ENCODE measurements at regions not wholly inside any gene's neighbourhood (a gene's known extent, or its start where the extent isn't known, plus 50 kb on each side); places are given as distances from the start of the nearest gene placed in this dataset.
A peak's percentile ranks its signal among the peaks of the same experiment; 100 is the strongest.

DNA sequence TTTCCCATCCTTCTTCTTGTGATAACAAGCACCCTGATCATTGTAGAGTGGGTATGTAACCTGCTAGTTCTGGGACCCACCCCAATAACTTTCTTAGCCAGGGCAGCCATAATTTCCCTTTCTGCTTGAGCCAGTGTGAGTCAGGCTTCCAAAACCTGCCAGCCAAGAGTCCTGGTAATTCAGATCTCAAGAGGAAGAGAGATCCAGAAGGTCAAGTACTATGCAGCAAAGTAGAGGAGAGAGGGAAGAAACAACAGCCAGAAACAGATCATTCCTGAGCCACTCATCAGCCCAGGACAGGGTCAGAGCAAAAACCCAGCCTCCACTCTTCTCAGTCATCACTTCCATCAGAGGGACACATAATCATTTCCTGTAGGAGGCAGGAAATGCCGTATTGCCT is 182.0 kb downstream of the DICER1 start:
- H3K9me3 ChIP-seq = peaks cover 0 to 9% (median 0%) of the 10 kb centered on the region in 12 donors
- 35 to 39% (median 38%) methylated on average over 1 of the region's 1 CpG for WGBS, 4 donors
- no peak overlapping the region for H3K27ac ChIP-seq
- intact Hi-C loops (cut with DNase I) = no loop called here
- H3K4me1 ChIP-seq = peaks cover 0 to 8% (median 0%) of the 10 kb centered on the region in 12 donors
- H3K4me3 ChIP-seq = no peak overlapping the region
- DNase-seq (no peak), ATAC-seq (no peak)
- TF ChIP-seq, protein P1, sequence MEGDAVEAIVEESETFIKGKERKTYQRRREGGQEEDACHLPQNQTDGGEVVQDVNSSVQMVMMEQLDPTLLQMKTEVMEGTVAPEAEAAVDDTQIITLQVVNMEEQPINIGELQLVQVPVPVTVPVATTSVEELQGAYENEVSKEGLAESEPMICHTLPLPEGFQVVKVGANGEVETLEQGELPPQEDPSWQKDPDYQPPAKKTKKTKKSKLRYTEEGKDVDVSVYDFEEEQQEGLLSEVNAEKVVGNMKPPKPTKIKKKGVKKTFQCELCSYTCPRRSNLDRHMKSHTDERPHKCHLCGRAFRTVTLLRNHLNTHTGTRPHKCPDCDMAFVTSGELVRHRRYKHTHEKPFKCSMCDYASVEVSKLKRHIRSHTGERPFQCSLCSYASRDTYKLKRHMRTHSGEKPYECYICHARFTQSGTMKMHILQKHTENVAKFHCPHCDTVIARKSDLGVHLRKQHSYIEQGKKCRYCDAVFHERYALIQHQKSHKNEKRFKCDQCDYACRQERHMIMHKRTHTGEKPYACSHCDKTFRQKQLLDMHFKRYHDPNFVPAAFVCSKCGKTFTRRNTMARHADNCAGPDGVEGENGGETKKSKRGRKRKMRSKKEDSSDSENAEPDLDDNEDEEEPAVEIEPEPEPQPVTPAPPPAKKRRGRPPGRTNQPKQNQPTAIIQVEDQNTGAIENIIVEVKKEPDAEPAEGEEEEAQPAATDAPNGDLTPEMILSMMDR (IDR thresholded peaks at IDR 0.05) = no peak
- TF ChIP-seq POLR2A (IDR thresholded peaks at IDR 0.05) = no peak
- peaks cover 0 to 3% (median 0%) of the 10 kb centered on the region in 9 donors for H3K27me3 ChIP-seq
- H3K36me3 ChIP-seq = no peaks in the 10 kb centered on the region

DNA sequence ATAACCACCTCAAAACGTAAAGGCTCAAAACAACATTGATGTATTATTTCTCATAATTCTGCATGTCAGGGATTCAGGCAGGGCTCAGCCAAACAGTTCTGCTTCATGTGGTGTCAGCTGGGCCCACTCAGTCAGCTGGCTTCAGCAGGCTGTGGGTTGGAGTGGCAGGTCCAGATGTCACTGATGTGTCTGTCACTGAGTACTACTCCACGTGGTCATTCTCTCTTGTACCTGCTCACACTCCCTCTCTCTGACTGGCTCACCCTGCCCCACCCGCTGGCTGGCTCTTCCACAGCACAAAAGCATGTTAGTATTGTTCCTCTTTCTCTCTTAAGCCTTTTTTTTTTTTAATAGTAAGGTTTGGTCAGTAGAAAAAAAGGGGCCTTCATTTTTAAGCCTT is 182.4 kb downstream of the DICER1 start:
- peaks cover 0 to 11% (median 0%) of the 10 kb centered on the region in 12 donors for H3K9me3 ChIP-seq
- WGBS, 4 donors = 52 to 65% (median 57%) methylated on average over 3 of the region's 3 CpGs
- peaks cover 0 to 8% (median 0%) of the 10 kb centered on the region in 12 donors for H3K4me1 ChIP-seq
- no peaks in the 10 kb centered on the region for H3K36me3 ChIP-seq
- no peak overlapping the region for H3K4me3 ChIP-seq
- no peak for TF ChIP-seq POLR2A (IDR thresholded peaks at IDR 0.05)
- TF ChIP-seq, protein P1 (IDR thresholded peaks at IDR 0.05) = no peak
- no peak for DNase-seq
- no peak for ATAC-seq
- H3K27ac ChIP-seq = no peak overlapping the region
- intact Hi-C loops (cut with DNase I) = no loop called here
- H3K27me3 ChIP-seq = peaks cover 0 to 3% (median 0%) of the 10 kb centered on the region in 9 donors

DNA sequence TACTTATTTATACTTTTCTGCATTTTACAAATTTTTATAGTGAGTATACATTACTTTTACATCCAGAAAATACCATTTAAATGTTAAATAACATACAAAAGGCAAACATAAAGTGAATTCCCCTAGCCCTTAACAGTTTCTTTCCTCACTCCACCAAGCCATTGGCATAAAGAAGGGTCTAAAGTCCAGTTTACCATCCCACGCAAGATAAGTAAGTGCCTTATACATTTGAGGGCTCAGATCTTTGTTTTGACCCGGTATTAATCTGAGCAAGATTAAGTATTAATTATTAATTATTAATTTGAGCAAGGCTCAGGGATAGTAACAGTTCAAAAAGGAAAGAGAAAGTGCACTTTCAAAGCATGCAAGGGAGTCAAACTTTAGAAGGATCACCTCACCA is 182.9 kb downstream of the DICER1 start:
- 69 to 84% (median 79%) methylated on average over 2 of the region's 2 CpGs for WGBS, 4 donors
- peaks cover 0 to 8% (median 0%) of the 10 kb centered on the region in 12 donors for H3K4me1 ChIP-seq
- peaks cover 0 to 3% (median 0%) of the 10 kb centered on the region in 9 donors for H3K27me3 ChIP-seq
- intact Hi-C loops (cut with DNase I) = no loop called here
- no peak overlapping the region for H3K4me3 ChIP-seq
- ATAC-seq (no peak), DNase-seq (no peak)
- H3K27ac ChIP-seq = no peak overlapping the region
- TF ChIP-seq POLR2A (IDR thresholded peaks at IDR 0.05) = no peak
- peaks cover 0 to 11% (median 0%) of the 10 kb centered on the region in 12 donors for H3K9me3 ChIP-seq
- no peaks in the 10 kb centered on the region for H3K36me3 ChIP-seq

DNA sequence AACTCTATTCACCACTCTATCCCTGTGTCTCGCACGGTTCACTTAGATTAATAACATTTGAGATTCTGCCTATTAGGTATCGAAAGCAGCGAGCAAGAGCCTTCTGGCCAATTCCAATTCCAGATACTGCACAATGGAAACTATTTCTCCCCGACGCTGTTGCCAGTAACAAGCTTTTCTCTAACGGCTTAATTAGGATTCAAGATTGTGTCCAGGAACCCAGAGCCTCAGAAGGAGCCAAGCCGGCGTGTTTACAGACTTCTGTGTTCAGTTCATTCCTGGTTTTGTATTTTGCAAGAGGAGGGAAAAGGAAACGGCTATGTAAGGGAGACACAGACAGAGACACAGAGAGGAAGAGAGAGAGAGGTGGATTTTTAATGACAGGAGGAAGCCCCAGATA is 185.6 kb downstream of the DICER1 start:
- intact Hi-C loops (cut with DNase I) = no loop called here
- H3K9me3 ChIP-seq = peaks cover 0 to 11% (median 0%) of the 10 kb centered on the region in 12 donors
- WGBS, 4 donors = 38 to 50% (median 40%) methylated on average over 10 of the region's 10 CpGs
- H3K27me3 ChIP-seq = no peaks in the 10 kb centered on the region
- H3K4me1 ChIP-seq = peaks cover 0 to 8% (median 0%) of the 10 kb centered on the region in 12 donors
- peak overlapping the region in 10 of 12 donors; percentile 8 to 79 (median 52) for H3K27ac ChIP-seq
- peak overlapping the region in 2 of 12 donors; percentile 1 to 21 for H3K4me3 ChIP-seq
- H3K36me3 ChIP-seq = no peaks in the 10 kb centered on the region
- TF ChIP-seq POLR2A (IDR thresholded peaks at IDR 0.05) = no peak
- TF ChIP-seq, protein P1 (IDR thresholded peaks at IDR 0.05) = no peak
- peak in 3 of 5 donors; percentile 31 to 39 (median 37) for DNase-seq
- peak; percentile 70 to 77 (median 72) for ATAC-seq
